Muscle of back (tissue), 3 donors: ENCODE measurements at regions not wholly inside any gene's neighbourhood (a gene's known extent, or its start where the extent isn't known, plus 50 kb on each side); places are given as distances from the start of the nearest gene placed in this dataset.
"Not testable (repeated sequence)": the region's sequence is repeated elsewhere in the genome, so short reads cannot be mapped to it uniquely, and the experiment has no call there.

ENCODE experiments used
- DNase-seq, 3 donors: peaks; one replicate each; pipeline versions ENCODE4 v3.0.0 to v3.0.0-alpha.2; 2013

- not testable (repeated sequence) for DNase-seq
Measured at GRCh38 chr10:109809954-109810353, 113.4 kb downstream of the XPNPEP1 start.

GRCh38 chr10:109801191-109801590 is 122.1 kb downstream of the XPNPEP1 start:
- DNase-seq: not testable (repeated sequence)

DNA sequence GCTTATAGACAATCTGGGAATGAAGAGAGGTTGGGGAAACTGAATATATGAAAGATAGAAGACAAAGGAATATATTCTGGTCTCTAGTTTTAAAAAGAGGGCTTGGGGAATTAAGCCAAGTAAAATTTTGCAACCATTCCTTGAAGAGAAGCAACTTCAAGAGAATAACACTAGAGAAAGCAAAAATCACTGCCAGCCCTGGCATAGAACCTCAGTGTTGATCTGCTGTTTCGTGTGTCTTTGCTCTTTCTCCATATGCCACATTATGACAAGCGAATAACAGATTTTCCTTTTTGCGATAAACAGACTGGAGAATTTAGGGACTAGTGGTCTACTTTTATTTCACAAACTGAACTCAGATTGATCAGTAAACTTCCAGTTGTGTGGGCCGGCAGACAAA is 132.7 kb downstream of the XPNPEP1 start:
- no peak for DNase-seq

- DNase-seq: no peak
Measured at GRCh38 chr10:109784236-109784635, 139.1 kb downstream of the XPNPEP1 start.

DNA sequence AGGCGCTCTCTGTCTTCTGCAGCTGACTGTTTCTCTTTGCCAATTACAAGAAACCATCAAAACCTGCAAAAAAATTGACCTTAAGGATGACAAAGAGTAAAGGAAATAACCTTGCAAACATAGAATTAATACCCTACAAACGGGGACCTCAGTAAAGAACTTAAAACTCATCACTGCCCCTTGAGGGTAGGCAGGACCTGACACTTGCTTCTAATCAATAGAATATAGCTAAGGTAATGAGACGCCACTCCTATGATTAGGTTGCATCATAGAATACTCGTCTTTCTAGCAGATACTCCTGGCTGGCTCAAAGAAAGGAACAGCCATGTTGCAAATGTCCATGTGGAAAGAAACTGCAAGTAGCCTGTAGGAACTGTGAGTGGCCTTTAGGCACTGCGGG is 140.0 kb downstream of the XPNPEP1 start:
- DNase-seq: no peak

DNA sequence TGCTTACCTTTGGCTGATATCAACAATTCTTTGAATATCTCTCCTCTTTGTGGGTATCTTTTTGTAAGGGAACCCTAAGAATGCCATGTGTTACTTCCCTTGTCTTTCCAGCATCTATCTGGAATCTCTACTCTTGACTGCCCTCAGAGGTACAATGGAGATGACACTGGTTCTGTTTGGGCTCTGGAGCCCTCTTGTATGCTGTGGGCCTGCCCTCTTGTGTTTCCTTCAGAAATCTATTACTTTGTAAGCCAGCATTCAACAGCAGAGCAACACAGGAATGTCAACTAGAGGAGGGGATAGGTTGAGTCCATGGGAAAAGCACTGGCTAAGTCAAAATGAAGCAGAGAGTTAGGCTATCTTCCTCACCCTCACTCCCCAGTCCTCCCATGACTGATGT is 142.3 kb downstream of the XPNPEP1 start:
- no peak for DNase-seq

DNA sequence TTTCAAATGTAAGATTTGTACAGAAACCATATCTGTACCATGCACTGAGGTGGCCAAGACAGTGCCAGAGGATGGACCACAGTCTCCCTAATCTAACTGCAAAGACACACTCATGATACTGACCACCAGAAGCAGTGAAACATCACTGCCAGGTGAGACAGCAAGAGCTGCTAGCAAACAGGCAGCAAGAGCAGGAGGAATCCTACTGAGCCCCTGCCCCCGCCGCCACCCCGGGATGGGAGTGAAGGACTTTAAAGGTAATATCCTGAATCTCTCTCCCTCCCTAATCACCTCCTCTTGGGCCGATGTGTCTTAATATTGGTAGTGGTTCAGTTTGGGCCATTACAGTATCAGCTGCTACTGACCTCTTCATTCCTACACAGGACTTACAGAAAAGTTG is 144.3 kb downstream of the XPNPEP1 start:
- no peak for DNase-seq

DNA sequence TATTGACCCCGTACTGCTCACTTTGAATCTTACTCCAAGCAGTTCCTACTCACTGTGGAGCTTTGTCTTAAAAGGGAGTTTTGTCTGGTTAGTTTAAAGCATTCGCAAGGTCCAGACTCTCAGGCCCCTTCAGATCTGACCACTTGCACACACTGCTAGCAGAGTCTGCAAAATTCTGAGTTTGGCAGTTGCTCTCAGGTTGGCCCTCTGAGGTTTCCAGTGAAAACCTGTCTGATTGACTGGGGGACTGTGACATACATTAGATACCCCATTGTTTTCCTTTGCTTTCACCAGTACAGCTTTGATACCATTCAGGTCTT is 149.2 kb downstream of the XPNPEP1 start:
- no peak for DNase-seq

- DNase-seq: peak; percentile 6 to 34 (median 17)
Measured at GRCh38 chr10:109773288-109774120, 149.8 kb downstream of the XPNPEP1 start.

DNA sequence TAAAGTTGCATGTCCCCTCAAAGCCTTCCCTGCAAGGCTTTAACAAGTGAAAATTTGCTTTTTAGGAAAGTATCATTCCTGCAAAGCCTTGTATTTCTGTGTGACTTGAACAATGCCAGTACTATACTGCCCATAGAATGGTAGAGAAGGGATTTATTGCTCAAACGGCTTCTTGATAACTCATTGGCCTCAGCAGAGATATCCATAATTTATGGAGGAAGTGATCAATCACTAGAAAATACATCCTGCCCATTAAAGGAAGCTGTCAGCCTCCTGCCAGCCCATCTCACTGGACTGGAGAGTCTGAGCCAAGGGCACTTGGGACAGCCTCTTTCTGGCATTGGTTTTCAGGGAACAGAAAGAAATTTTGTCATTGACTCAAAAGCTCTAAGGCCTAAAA is 152.6 kb downstream of the XPNPEP1 start:
- DNase-seq: no peak

GRCh38 chr10:109769966-109770365 is 153.3 kb downstream of the XPNPEP1 start:
- DNase-seq: no peak

DNA sequence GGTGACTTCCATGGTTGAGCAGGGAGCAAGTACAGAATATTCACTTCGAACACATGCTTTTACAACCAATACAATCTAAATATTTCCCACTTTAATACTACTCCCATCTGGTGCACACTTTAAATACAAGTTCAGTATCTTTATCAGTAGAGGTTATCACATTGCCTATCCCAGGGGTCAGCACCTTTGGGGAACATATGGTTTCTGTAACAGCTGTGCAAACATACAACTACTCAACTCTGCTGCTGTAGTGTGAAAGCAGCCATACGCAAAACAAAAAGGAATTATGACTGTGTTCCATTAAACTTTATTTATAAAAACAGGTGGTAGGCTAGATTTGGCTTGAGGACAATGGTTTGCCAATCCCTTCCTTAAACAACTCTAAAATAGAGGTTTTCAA is 157.5 kb downstream of the XPNPEP1 start:
- no peak for DNase-seq

- DNase-seq: no peak
Measured at GRCh38 chr10:109762555-109762954, 160.8 kb downstream of the XPNPEP1 start.

DNA sequence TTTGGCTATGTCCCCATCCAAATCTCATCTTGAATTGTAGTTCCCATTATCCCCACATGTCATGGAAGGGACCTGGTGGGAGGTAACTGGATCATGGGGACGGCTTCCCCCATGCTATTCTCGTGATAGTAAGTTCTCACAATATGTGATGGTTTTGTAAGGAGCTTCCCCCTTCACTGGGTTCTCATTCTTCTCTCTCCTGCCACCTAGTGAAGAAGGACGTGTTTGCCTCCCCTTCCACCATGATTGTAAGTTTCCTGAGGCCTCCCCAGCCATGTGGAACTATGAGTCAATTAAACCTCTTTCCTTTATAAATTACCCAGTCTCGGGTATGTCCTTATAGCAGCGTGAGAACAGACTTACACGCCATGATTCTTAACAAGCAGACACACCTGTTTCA is 165.6 kb downstream of the XPNPEP1 start:
- not testable (repeated sequence) for DNase-seq

GRCh38 chr10:109746861-109747260 is 176.4 kb downstream of the XPNPEP1 start:
- DNase-seq: no peak

DNA sequence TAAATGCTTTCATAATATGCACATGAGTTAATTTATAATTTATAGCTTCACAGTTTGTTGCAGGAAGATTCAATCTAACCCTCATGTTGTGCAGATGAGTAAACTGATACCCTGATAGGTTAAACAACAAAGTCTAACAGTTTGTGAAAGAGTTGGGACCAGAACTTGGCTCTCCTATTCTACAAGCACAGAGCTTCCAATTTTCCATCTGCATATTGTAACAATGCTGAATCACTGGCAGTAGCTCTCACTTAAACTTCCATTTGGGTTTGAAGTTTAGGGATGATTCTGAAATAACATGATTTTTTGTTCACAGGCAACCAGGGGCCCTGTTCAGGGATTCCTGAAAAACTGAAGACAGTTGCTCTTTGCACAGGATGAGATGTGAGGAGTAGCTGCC is 179.3 kb downstream of the XPNPEP1 start:
- peak; percentile 44 to 73 (median 59) for DNase-seq

GRCh38 chr10:109743574-109743973 is 179.7 kb downstream of the XPNPEP1 start:
- no peak for DNase-seq

- peak in 2 of 3 donors; percentile 16 to 18 for DNase-seq
Measured at GRCh38 chr10:109743146-109743545, 180.2 kb downstream of the XPNPEP1 start.

DNA sequence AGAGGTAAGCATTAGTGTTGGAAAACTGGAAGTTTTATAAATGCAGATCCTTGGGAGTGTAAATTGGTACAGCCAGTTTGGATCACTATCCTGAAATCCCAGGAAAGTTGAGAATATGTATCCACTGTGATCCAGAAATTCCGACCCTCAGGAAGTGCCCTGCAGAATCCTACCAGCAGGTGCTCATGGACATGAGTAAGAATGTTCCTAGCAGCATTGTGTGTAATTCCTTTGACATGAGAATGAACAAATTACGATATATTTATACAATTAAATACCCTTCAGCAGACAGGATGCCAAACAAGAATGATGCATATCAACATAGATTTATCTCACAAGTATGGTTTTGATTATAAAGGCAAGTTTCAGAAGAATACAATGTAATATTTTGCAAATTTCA is 181.6 kb downstream of the XPNPEP1 start:
- no peak for DNase-seq

DNA sequence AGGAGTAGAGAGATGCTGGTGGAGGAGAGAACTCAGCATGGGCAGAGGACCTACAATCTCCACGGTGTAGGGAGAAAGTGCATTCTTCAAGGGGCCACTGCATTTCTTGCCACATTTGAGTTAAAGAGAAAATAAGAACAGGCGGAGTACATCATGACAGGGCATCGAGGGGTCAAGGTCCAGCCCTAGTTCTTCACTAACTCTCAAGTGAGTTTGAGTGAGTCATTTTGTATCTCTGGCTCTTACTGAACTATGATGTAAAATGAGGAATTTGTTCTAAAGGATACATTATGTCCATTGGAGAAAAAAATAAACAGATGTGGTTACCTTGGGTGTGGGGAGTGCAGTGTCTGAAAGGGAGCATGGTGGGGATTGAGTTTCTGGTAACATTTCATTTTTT is 182.9 kb downstream of the XPNPEP1 start:
- DNase-seq: no peak

GRCh38 chr10:109737626-109738025 is 185.7 kb downstream of the XPNPEP1 start:
- no peak for DNase-seq

DNA sequence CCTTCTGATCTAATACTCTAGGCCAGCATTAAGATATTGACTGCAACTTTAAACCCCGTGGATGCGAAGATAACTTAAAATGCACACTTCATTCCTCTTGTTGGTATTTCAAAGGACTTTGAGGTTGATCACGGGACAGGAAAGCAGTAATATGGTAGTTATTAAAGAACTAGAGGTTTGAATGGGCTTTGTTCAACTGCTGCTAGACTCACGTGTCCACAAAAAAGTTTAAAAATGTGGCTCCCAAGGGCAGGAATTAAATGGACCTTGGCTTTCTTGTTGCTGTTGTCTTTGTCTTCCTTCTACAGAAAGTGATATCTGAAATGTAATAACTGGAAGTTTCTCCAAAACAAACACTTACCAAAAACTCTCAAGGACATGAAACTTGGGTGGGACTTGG is 186.3 kb downstream of the XPNPEP1 start:
- DNase-seq: no peak

DNA sequence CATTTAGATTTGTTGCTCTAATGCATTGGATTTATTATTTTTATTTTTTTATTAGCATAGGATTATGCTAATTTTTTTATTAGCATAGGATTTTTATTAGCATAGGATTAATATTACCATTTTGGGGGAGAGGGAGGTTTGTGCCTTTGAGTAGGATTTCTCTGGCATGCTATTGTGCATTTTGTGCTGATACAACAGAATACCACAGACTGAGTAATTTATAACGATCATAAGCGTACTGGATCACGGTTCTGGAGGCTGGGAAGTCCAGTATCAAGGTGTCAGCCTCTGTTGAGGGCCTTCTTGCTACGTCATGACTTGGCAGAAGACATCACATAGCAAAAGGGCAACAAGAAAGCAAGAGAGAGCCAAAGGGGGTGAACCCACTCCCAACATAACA is 187.5 kb downstream of the XPNPEP1 start:
- no peak for DNase-seq

- no peak for DNase-seq
Measured at GRCh38 chr10:109732254-109732965, 190.9 kb downstream of the XPNPEP1 start.
